Transverse colon (tissue), 4 donors: ENCODE measurements at regions not wholly inside any gene's neighbourhood (a gene's known extent, or its start where the extent isn't known, plus 50 kb on each side); places are given as distances from the start of the nearest gene placed in this dataset.
"Not testable (repeated sequence)": the region's sequence is repeated elsewhere in the genome, so short reads cannot be mapped to it uniquely, and the experiment has no call there.

Source experiments
- POLR2A ChIP-seq: fragments of 450-650 bp; IDR thresholded peaks from one replicate; pipeline ENCODE4 v1.6.1; 2016; ENCODE audit warnings: antibody characterized with exemption, mild to moderate bottlenecking, moderate library complexity
- POLR2AphosphoS5 ChIP-seq, 3 donors: sonication (generic); formaldehyde crosslinking; IDR thresholded peaks; one replicate each; pipeline ENCODE4 v1.6.1; 2016; ENCODE audit warnings: antibody characterized with exemption in 3 of 3
- TF ChIP-seq, protein P1 (sequence below), 5 experiments: fragments of 200-600 bp in 3 of 5; fragments of 450-650 bp in 2 of 5; sonication (generic) in 3 of 5; IDR thresholded peaks; 1 replicate in 2 of 5; 2 replicates in 3 of 5; pipeline ENCODE4 v1.5.1; 2016 to 2017; ENCODE audit warnings: antibody characterized with exemption in 5 of 5, inconsistent platforms in 3 of 5, mild to moderate bottlenecking in 2 of 5, moderate library complexity in 1 of 5

DNA sequence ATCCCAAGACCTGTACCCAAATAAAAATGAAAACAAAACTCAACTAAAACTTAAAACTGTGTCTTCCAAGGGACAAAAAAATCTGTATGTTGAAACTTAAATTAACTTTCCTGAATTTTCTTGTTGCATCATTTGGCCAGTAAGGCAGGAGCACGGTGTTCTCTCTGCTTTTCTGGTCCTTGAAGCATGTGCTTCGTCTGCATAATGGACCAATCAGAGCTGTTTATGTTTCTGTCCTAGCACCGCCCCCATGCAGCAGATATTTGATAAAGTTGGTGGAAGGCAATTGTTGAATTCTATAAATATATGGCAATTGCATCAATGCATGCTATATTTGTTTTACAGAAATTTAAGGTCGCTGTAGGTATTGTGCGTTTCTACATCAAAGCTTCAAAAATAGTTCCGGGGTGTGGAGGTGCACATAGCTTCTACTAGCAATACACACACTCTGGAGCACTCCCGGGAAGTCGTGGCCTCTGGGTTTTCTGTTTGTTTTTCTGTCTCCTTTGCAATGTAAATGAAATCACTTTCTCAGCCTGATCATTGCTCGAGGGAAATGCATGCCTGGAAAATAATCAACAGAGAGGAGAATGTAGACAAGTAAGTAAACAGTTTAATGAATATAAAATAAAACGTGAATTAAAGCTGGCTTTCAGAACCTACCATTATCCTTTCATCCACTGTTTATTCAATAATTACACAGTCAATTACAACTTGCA lies 206.3 kb downstream of the BCAS1 start:
- TF ChIP-seq, protein P1, sequence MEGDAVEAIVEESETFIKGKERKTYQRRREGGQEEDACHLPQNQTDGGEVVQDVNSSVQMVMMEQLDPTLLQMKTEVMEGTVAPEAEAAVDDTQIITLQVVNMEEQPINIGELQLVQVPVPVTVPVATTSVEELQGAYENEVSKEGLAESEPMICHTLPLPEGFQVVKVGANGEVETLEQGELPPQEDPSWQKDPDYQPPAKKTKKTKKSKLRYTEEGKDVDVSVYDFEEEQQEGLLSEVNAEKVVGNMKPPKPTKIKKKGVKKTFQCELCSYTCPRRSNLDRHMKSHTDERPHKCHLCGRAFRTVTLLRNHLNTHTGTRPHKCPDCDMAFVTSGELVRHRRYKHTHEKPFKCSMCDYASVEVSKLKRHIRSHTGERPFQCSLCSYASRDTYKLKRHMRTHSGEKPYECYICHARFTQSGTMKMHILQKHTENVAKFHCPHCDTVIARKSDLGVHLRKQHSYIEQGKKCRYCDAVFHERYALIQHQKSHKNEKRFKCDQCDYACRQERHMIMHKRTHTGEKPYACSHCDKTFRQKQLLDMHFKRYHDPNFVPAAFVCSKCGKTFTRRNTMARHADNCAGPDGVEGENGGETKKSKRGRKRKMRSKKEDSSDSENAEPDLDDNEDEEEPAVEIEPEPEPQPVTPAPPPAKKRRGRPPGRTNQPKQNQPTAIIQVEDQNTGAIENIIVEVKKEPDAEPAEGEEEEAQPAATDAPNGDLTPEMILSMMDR (IDR thresholded peaks at IDR 0.05): not testable (repeated sequence)
- TF ChIP-seq POLR2AphosphoS5 (IDR thresholded peaks at IDR 0.05); POLR2A: not testable (repeated sequence)
